Transverse colon (tissue), 4 donors: ENCODE measurements at regions not wholly inside any gene's neighbourhood (a gene's known extent, or its start where the extent isn't known, plus 50 kb on each side); places are given as distances from the start of the nearest gene placed in this dataset.

Experiments
- DNase-seq: peaks from one replicate; pipeline ENCODE4 v3.0.0-alpha.2; 2019
- H3K27ac ChIP-seq, 4 donors: fragments of 200-600 bp; sonication (generic); 2 replicates each; pipeline ENCODE4 v1.5.1; 2016 to 2018; ENCODE audit warnings: inconsistent platforms in 4 of 4
- H3K27me3 ChIP-seq: fragments of 200-600 bp; sonication (generic); 2 replicates; pipeline ENCODE4 v1.5.1; 2017; ENCODE audit warnings: inconsistent platforms
- H3K36me3 ChIP-seq, 4 donors: fragments of 200-600 bp; sonication (generic); 2 replicates each; pipeline ENCODE4 v1.5.1; 2017 to 2019; ENCODE audit warnings: inconsistent platforms in 4 of 4
- H3K4me1 ChIP-seq, 4 donors: fragments of 200-600 bp; sonication (generic); 2 replicates each; pipeline ENCODE4 v1.5.1; 2017 to 2020; ENCODE audit warnings: inconsistent platforms in 4 of 4
- H3K4me3 ChIP-seq, 4 donors: fragments of 200-600 bp; sonication (generic); 1 replicate in 1 of 4; 2 replicates in 3 of 4; pipeline versions ENCODE4 v1.5.1 to v1.6.1; 2017 to 2019; ENCODE audit warnings: inconsistent platforms in 4 of 4
- H3K9me3 ChIP-seq, 2 donors: fragments of 200-600 bp; sonication (generic); 2 replicates each; pipeline ENCODE4 v1.5.1; 2017 to 2019; ENCODE audit warnings: inconsistent platforms in 2 of 2
- EP300 ChIP-seq: sonication (generic); formaldehyde crosslinking; IDR thresholded peaks from one replicate; pipeline ENCODE4 v1.6.1; 2017; ENCODE audit warnings: antibody characterized with exemption, low read depth
- POLR2A ChIP-seq: fragments of 450-650 bp; IDR thresholded peaks from one replicate; pipeline ENCODE4 v1.6.1; 2016; ENCODE audit warnings: antibody characterized with exemption, mild to moderate bottlenecking, moderate library complexity
- POLR2AphosphoS5 ChIP-seq, 3 donors: sonication (generic); formaldehyde crosslinking; IDR thresholded peaks; one replicate each; pipeline ENCODE4 v1.6.1; 2016; ENCODE audit warnings: antibody characterized with exemption in 3 of 3
- WGBS, 2 donors: methylation state at CpG; one replicate each; pipeline ENCODE4 v1.1.5; 2018; ENCODE audit warnings: low coverage in 1 of 2; 5-methylcytosine and 5-hydroxymethylcytosine counted together
- in situ Hi-C, 4 donors: fragments of 200-750 bp; cut with MboI; loops; one replicate each; pipeline versions ENCODE4 v1.15.0 to v1.15.1; 2017; ENCODE audit warnings: low sequenced_read_pairs in 3 of 4, low pct_ligation_motif_present in 1 of 4, low pct_unique_long_range_greater_than_20kb in 1 of 4
- intact Hi-C: fragments of 100-400 bp; cut with DNase I; formaldehyde crosslinking; loops from one replicate; pipeline ENCODE4 v1.15.1; 2023; ENCODE audit warnings: low total_unique reads
- TF ChIP-seq, protein P1 (sequence below), 5 experiments: fragments of 200-600 bp in 3 of 5; fragments of 450-650 bp in 2 of 5; sonication (generic) in 3 of 5; IDR thresholded peaks; 1 replicate in 2 of 5; 2 replicates in 3 of 5; pipeline ENCODE4 v1.5.1; 2016 to 2017; ENCODE audit warnings: antibody characterized with exemption in 5 of 5, inconsistent platforms in 3 of 5, mild to moderate bottlenecking in 2 of 5, moderate library complexity in 1 of 5

GRCh38 chr18:71329114-71329513, 1040.3 kb downstream of the SOCS6 start:
- no peak for TF ChIP-seq POLR2AphosphoS5 (IDR thresholded peaks at IDR 0.05)
- TF ChIP-seq EP300, result no peak
- TF ChIP-seq, protein P1, sequence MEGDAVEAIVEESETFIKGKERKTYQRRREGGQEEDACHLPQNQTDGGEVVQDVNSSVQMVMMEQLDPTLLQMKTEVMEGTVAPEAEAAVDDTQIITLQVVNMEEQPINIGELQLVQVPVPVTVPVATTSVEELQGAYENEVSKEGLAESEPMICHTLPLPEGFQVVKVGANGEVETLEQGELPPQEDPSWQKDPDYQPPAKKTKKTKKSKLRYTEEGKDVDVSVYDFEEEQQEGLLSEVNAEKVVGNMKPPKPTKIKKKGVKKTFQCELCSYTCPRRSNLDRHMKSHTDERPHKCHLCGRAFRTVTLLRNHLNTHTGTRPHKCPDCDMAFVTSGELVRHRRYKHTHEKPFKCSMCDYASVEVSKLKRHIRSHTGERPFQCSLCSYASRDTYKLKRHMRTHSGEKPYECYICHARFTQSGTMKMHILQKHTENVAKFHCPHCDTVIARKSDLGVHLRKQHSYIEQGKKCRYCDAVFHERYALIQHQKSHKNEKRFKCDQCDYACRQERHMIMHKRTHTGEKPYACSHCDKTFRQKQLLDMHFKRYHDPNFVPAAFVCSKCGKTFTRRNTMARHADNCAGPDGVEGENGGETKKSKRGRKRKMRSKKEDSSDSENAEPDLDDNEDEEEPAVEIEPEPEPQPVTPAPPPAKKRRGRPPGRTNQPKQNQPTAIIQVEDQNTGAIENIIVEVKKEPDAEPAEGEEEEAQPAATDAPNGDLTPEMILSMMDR (IDR thresholded peaks at IDR 0.05), result no peak
- TF ChIP-seq POLR2A, result no peak
- intact Hi-C loops, result no loop called here

DNA sequence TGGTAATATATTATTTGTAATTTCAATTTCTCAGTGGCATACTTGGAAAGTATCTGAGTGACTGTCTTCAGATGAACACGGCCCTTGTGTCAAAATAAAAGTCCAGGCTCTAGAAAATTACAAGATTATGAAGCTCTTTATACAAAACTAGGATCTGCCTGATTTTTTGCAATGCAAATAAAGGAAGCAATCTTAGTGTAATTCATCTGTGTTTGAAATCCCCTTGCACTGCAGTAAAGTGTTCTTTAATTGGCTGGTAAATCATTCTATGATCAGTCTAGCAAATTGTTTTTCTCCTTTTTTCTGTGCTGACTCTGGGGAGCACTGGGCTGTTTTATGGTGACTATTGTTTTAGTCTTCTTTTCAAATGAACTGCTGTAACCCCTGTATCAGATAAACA, 1039.0 kb downstream of the SOCS6 start:
- Histone ChIP-seq H3K4me3 (no peak overlapping the region), H3K9me3 (no peaks in the 10 kb centered on the region), H3K36me3 (no peaks in the 10 kb centered on the region), H3K27me3 (no peaks in the 10 kb centered on the region), H3K27ac (no peak overlapping the region), H3K4me1 (peaks cover 0 to 11% (median 0%) of the 10 kb centered on the region in 4 donors)
- intact Hi-C loops, result no loop called here
- in situ Hi-C loops, result no loop called here
- DNase-seq, result no peak
- 10 to 17% methylated on average over 1 of the region's 1 CpG for WGBS, 2 donors
- no peak for TF ChIP-seq POLR2A
- TF ChIP-seq POLR2AphosphoS5 (IDR thresholded peaks at IDR 0.05), result no peak
- no peak for TF ChIP-seq EP300
- TF ChIP-seq, protein P1 (IDR thresholded peaks at IDR 0.05), result no peak

More at GRCh38 chr18:71329114-71329513, 1040.3 kb downstream of the SOCS6 start:
- no peaks in the 10 kb centered on the region for H3K9me3 ChIP-seq
- 47 to 64% methylated on average over 3 of the region's 3 CpGs for WGBS, 2 donors
- in situ Hi-C loops, result no loop called here
- H3K4me1 ChIP-seq, result peaks cover 0 to 11% (median 0%) of the 10 kb centered on the region in 4 donors
- DNase-seq, result no peak
- H3K27ac ChIP-seq, result no peak overlapping the region
- H3K4me3 ChIP-seq, result no peak overlapping the region
- H3K36me3 ChIP-seq, result no peaks in the 10 kb centered on the region
- H3K27me3 ChIP-seq, result no peaks in the 10 kb centered on the region

DNA sequence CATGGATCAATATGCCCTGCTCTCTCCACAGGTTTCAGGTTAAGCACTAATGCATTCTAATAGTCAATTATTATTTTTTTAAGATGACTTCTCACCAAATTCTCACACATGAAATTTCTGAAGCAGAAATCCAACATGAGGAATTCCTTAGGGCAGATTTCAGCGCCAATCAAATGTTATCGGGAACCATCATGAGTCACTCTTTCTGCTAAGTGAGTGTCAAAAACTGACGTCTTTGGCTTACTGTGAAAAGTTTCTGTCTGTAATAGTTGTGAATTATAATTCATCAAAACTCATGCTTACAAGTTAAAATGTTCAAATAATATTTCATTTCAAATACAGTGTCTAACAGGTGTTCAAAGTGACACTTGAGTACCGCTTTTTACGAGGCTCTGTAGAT, 1038.6 kb downstream of the SOCS6 start:
- Histone ChIP-seq H3K27ac (no peak overlapping the region), H3K4me1 (peaks cover 0 to 11% (median 0%) of the 10 kb centered on the region in 4 donors), H3K27me3 (no peaks in the 10 kb centered on the region), H3K4me3 (no peak overlapping the region), H3K9me3 (no peaks in the 10 kb centered on the region), H3K36me3 (no peaks in the 10 kb centered on the region)
- 37 to 47% methylated on average over 5 of the region's 5 CpGs for WGBS, 2 donors
- TF ChIP-seq EP300, result no peak
- TF ChIP-seq, protein P1 (IDR thresholded peaks at IDR 0.05), result no peak
- TF ChIP-seq POLR2AphosphoS5 (IDR thresholded peaks at IDR 0.05), result no peak
- no peak for TF ChIP-seq POLR2A
- no peak for DNase-seq
- intact Hi-C loops (no loop called here), in situ Hi-C loops (no loop called here)

DNA sequence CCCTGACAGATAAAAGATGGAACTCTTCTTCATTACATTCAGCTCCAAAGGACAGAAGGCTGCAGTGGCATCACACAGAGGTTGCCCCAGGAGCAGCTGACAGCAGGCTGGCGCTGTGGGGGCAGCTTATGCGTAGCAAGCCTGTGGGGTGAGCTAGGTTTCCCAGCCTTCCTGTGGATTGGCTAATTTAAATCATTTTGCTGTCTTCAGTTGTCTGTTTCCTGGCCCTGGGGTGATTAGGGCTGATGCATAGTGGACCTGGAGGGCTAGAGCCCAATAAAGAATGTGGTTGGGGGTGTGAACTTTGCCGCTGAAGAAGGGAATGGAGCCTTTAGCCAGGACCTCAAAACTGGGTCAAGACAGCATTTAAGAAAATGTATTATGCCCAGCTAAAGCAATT, 1038.0 kb downstream of the SOCS6 start:
- no peak for DNase-seq
- Histone ChIP-seq H3K9me3 (no peaks in the 10 kb centered on the region), H3K36me3 (no peaks in the 10 kb centered on the region), H3K27ac (no peak overlapping the region), H3K27me3 (no peaks in the 10 kb centered on the region), H3K4me1 (peaks cover 0 to 11% (median 0%) of the 10 kb centered on the region in 4 donors), H3K4me3 (no peak overlapping the region)
- intact Hi-C loops (no loop called here), in situ Hi-C loops (no loop called here)
- TF ChIP-seq POLR2A (no peak), EP300 (no peak), POLR2AphosphoS5 (IDR thresholded peaks at IDR 0.05) (no peak)
- TF ChIP-seq, protein P1 (IDR thresholded peaks at IDR 0.05), result no peak
- 82% methylated on average over 3 of the region's 3 CpGs; no CpG with 5 or more reads in 1 of the 2 donors for WGBS, 2 donors
